ENCODE measurements at regions not wholly inside any gene's neighbourhood (a gene's known extent, or its start where the extent isn't known, plus 50 kb on each side); places are given as distances from the start of the nearest gene placed in this dataset.

- no peak for DNase-seq
Observed at GRCh38 chr3:5635746-5636145, 448.2 kb downstream of the EDEM1 start.

GRCh38 chr3:5638550-5638949 lies 451.0 kb downstream of the EDEM1 start:
- no peak for DNase-seq

DNA sequence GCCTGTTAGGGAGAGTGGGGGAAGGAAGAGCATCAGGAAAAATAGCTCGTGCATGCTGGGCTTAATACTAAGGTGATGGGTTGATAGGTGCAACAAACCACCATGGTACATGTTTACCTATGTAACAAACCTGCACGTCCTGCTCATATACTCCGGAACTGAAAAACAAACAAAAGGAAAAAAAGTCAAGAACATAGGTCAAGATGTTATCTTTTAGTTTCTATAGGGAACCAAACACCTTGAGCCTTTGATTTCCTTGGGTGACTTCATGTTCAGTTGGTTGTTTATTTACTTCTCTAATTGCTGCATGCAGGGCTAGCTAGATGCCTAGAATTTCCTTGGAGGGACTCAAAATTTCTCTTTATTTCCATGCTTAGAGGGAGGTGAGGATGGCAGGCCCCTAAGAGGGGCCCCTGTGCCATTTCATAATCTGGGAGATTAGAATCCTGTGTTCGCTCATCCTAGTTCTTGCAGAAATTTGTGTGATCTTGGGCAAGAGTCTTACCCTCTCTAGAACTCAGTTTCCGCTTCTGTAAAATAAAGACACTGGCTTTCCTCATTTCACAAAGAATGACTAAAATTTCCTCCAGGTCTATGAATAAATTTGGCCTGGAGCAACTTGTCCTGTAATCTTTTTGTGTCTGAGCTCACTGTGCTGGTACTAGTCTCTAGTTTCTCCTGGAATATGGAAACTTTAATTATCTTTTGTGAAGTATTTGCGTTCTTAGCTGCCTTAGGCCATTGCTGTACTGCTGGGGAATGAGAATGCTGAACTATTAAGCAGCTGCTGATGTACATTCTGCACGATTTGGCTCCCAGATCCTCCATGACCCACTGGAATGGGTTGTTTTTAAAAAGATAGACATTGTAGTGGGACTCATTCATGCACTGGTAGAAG lies 457.5 kb downstream of the EDEM1 start:
- DNase-seq, result no peak

DNA sequence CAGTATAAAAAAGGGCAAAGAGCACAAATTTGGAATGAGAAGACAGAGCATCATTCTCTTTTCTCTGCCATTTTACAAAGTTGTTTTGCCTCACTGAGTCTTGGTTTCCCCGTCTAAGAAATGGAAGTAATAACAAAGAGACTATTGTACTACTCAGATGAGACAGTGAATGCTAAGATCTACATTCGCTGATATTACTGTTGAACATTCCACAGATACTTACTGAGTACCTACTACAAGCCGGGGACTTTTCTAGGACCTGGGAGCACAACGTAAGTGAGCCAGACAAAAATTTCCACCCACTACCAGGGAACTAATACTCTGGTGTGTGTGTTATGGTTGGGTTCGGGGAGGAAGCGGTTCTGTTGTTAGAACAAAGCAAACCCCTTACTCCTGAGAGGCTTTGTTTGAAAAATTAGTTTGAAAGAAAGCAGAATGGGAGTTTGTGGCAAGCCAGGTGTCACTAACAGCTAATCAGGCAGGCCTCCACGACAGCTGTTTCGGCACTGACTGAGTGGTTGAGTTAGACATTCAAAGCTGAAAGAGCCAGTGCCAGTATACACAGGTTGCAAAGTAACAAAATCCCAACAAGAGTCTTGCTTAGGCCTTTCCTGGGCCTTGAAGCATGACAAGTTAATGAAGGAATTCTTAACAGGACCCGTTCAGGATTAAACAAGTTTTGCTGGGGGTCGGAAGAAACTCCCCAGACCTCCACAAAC lies 458.3 kb downstream of the EDEM1 start:
- no peak for DNase-seq

DNA sequence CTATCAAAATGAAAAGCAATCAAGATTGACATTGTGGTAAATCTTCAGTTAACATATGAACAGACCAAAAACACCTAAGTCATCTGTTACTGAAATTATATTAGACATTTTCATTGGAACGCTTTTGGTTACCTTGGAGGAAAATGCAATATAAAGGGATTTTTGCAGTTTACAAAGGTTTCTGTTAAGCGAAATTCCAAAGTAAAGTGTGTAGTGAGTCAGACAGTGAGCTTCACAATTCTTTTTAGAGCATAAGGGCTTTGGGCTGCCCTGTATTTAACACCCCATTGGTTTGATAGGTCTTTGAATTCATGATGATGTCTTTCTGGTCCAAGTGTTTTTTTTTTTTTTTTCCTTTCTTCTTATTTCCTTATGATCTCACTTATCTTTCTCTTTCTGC lies 462.8 kb downstream of the EDEM1 start:
- DNase-seq, result no peak

GRCh38 chr3:5651351-5651750 lies 463.8 kb downstream of the EDEM1 start:
- no peak for DNase-seq

- DNase-seq, result no peak
Observed at GRCh38 chr3:5653426-5654143, 466.1 kb downstream of the EDEM1 start.

GRCh38 chr3:5657106-5657505 lies 469.6 kb downstream of the EDEM1 start:
- DNase-seq, result peak; percentile 4

DNA sequence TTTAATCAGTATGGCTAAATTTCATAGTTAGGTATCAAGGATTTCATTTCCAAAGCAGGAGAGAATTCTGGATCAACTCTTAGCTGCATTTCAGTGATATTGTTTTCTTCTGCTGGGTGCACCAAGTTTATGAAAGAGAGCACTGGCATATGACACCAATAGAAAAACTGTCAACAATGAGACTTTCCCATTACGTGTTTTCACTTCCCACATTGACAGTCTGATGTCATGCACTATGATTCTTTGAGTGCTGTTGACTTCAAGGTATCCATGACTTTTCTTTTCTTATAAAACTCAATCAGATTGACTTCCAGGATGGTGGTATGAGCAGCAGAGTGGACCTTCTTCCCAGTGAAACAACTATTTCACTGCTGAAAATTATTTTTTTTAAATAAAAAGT lies 476.1 kb downstream of the EDEM1 start:
- no peak for DNase-seq

- no peak for DNase-seq
Observed at GRCh38 chr3:5666455-5666854, 478.9 kb downstream of the EDEM1 start.

DNA sequence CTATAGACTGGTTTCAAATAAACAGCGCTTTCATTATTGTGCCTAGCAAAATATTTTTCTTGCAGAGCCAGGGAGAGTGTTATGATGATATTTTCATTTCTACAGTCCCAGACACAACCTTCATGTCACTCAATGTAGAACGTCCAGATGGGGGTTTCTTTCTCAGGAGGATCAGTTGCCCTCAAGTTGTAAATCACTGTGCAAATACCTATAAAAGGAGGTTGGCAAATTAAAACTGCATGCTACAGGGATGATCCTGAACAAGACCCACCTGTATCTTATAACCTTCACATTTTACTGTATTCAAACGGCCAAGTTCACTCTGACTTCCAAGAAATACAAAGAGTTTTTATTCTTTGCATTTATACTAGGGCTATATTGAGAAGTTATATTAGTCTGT lies 486.0 kb downstream of the EDEM1 start:
- no peak for DNase-seq

GRCh38 chr3:5675319-5675718 lies 487.8 kb downstream of the EDEM1 start:
- DNase-seq, result no peak

DNA sequence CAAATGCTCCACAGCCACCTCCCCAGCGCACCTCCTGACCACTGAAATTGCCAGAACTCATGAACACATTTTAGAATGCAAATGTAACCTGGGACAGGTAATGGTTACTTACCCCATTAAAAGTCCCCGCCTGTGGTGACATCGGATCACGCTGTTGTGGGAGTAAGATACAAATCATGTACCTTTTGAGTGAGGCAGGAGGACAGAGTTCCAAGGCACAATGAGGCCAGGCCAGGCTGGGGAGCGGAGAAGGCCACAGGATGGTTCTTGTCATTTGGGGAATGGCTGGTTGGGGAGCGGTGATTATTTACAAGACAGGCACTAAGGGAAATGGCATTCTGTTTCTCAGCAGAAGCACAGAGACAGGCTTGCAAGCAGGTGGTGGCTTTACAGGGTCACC lies 490.0 kb downstream of the EDEM1 start:
- no peak for DNase-seq

- no peak for DNase-seq
Observed at GRCh38 chr3:5678248-5678647, 490.7 kb downstream of the EDEM1 start.

DNA sequence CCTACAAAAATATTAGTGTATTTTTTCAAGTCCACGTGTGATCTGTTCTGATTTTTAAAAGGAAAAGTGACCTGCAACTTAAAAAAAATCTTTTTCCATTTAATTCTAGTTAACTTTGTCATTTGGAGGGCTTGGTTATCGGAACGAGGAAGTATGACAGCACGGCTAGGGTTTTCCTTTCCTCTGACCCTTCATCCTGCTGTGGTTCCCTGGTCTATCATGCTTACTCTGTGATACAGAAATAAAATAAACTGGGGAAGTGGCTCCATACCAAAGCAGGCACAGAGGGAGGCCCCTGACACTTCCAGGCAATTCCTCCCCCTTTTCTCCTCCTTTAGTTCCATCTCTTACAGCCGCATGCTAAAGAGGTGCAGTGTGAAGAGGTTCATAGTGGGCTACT lies 491.3 kb downstream of the EDEM1 start:
- DNase-seq, result no peak

- DNase-seq, result no peak
Observed at GRCh38 chr3:5687230-5687629, 499.7 kb downstream of the EDEM1 start.

GRCh38 chr3:5690490-5690889 lies 503.0 kb downstream of the EDEM1 start:
- no peak for DNase-seq

GRCh38 chr3:5690904-5691532 lies 503.5 kb downstream of the EDEM1 start:
- DNase-seq, result no peak

DNA sequence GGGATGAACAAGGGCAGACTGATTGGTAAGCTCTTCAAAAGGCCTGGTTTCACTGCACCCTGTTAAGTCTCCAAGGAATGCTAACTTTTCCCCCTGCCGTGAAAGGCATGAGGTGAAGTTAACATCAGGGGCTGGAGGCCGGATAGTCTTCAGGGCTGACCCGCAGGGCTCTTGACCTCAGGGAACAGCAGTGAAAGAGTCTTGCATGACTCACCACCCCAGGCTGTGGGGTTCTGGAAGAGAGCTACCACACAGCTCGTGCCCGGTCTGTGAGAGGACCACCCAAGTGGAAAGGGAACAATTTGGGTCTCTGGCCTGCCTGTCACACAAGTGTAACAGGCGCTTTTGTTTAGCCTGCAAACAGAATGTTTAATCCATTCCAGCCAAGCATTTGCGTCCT lies 504.9 kb downstream of the EDEM1 start:
- no peak for DNase-seq

DNA sequence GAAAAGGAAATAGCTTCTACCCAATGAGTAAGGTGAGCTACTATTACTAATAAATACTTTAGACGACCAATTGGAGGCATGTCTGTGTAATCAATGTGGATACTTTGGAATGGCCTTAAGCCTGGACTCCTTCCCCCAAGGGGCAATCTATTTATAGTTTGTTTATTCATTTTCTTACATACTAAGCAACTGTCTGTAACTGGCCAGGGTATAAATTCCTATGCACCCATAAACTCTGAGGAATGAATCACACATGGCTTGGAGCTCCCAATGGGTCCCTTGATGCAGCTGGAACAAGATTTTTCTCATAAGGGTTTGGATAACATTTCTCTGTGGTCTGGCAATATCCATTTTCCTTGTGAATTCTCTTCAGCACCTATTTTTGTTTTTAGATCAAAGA lies 506.8 kb downstream of the EDEM1 start:
- no peak for DNase-seq

DNA sequence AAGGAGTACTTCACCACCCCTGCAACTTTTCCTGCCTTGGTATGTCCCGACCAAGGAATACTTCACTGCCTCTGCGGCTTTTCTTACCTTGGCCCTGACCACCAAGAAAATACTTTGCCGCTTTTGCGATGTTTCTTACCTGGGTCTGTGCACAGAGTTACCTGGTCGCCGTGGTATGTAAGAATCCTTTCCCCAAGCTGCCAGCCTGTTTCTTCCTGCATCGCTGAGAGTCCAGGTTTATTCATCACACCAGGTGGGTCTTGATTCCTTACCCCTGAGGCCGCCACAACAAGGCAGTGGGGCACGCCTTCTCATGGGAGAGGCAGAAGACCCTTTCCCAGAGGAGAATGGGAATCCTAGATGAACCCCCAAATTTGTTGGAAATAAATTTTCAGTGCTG lies 511.3 kb downstream of the EDEM1 start:
- no peak for DNase-seq

- DNase-seq, result no peak
Observed at GRCh38 chr3:5699313-5699712, 511.8 kb downstream of the EDEM1 start.

GRCh38 chr3:5699811-5700210 lies 512.3 kb downstream of the EDEM1 start:
- DNase-seq, result no peak

Data from CD4-positive, alpha-beta T cell treated with Interleukin-4 for 4 hours (primary cell).